ENCODE measurements at regions not wholly inside any gene's neighbourhood (a gene's known extent, or its start where the extent isn't known, plus 50 kb on each side); places are given as distances from the start of the nearest gene placed in this dataset.

- H3K9me2 ChIP-seq (replicated peaks; ENCODE audit: insufficient read depth, low read length): no peaks in the 10 kb centered on the region
- no peaks in the 10 kb centered on the region for H3K27me3 ChIP-seq (ENCODE audit: low read length)
- no peaks in the 10 kb centered on the region for H3K79me2 ChIP-seq (ENCODE audit: low read length)
- H3K4me1 ChIP-seq (ENCODE audit: low read length): no peaks in the 10 kb centered on the region
- H3K4me3 ChIP-seq (ENCODE audit: low read length): no peak overlapping the region
- H3K36me3 ChIP-seq (ENCODE audit: insufficient read depth, low read length): no peaks in the 10 kb centered on the region
- H3K9ac ChIP-seq (ENCODE audit: low read length): no peak overlapping the region
- H2AFZ ChIP-seq (ENCODE audit: low read length): no peak overlapping the region
- H3K27ac ChIP-seq (ENCODE audit: low read length): no peak overlapping the region
- no peak overlapping the region for H3K4me2 ChIP-seq (ENCODE audit: low read depth, low read length, poor library complexity, severe bottlenecking)
- H3K9me3 ChIP-seq (ENCODE audit: low read length): no peaks in the 10 kb centered on the region; the same call in 1 of the 2 replicates
- H4K20me1 ChIP-seq (ENCODE audit: insufficient read depth, low read depth, low read length): no peaks in the 10 kb centered on the region
- DNase-seq: no peak
Measured at GRCh38 chr5:18970000-18970399, 1018.0 kb downstream of the CDH18 start.

- no peak overlapping the region for H2AFZ ChIP-seq (ENCODE audit: low read length)
- no peak overlapping the region for H3K4me3 ChIP-seq (ENCODE audit: low read length)
- H3K4me1 ChIP-seq (ENCODE audit: low read length): no peaks in the 10 kb centered on the region
- DNase-seq: no peak
- no peaks in the 10 kb centered on the region for H4K20me1 ChIP-seq (ENCODE audit: insufficient read depth, low read depth, low read length)
- no peaks in the 10 kb centered on the region for H3K79me2 ChIP-seq (ENCODE audit: low read length)
- no peak overlapping the region for H3K4me2 ChIP-seq (ENCODE audit: low read depth, low read length, poor library complexity, severe bottlenecking)
- H3K9ac ChIP-seq (ENCODE audit: low read length): no peak overlapping the region
- no peak overlapping the region for H3K27ac ChIP-seq (ENCODE audit: low read length)
- H3K9me2 ChIP-seq (replicated peaks; ENCODE audit: insufficient read depth, low read length): no peaks in the 10 kb centered on the region
- no peaks in the 10 kb centered on the region for H3K36me3 ChIP-seq (ENCODE audit: insufficient read depth, low read length)
- H3K9me3 ChIP-seq (ENCODE audit: low read length): no peaks in the 10 kb centered on the region
- no peaks in the 10 kb centered on the region for H3K27me3 ChIP-seq (ENCODE audit: low read length)
Measured at GRCh38 chr5:18972177-18972576, 1015.8 kb downstream of the CDH18 start.

GRCh38 chr5:18975624-18976023, 1012.4 kb downstream of the CDH18 start:
- peaks cover 4% of the 10 kb centered on the region; the same call in 1 of the 2 replicates for H3K9me3 ChIP-seq (ENCODE audit: low read length)
- no peak overlapping the region for H2AFZ ChIP-seq (ENCODE audit: low read length)
- no peaks in the 10 kb centered on the region for H3K79me2 ChIP-seq (ENCODE audit: low read length)
- no peaks in the 10 kb centered on the region for H3K27me3 ChIP-seq (ENCODE audit: low read length)
- no peak for DNase-seq
- no peaks in the 10 kb centered on the region for H3K9me2 ChIP-seq (replicated peaks; ENCODE audit: insufficient read depth, low read length)
- no peak overlapping the region for H3K9ac ChIP-seq (ENCODE audit: low read length)
- H3K36me3 ChIP-seq (ENCODE audit: insufficient read depth, low read length): no peaks in the 10 kb centered on the region
- H4K20me1 ChIP-seq (ENCODE audit: insufficient read depth, low read depth, low read length): no peaks in the 10 kb centered on the region
- H3K27ac ChIP-seq (ENCODE audit: low read length): no peak overlapping the region
- no peak overlapping the region for H3K4me3 ChIP-seq (ENCODE audit: low read length)
- no peak overlapping the region for H3K4me2 ChIP-seq (ENCODE audit: low read depth, low read length, poor library complexity, severe bottlenecking)
- no peaks in the 10 kb centered on the region for H3K4me1 ChIP-seq (ENCODE audit: low read length)

- H3K9me2 ChIP-seq (replicated peaks; ENCODE audit: insufficient read depth, low read length): no peaks in the 10 kb centered on the region
Measured at GRCh38 chr5:18977880-18978279, 1010.1 kb downstream of the CDH18 start.

GRCh38 chr5:18984559-18985080, 1003.4 kb downstream of the CDH18 start:
- Histone ChIP-seq H3K9me3 (ENCODE audit: low read length) (peaks cover 4% of the 10 kb centered on the region; the same call in 1 of the 2 replicates), H3K4me3 (ENCODE audit: low read length) (no peak overlapping the region), H3K27ac (ENCODE audit: low read length) (no peak overlapping the region), H3K4me2 (ENCODE audit: low read depth, low read length, poor library complexity, severe bottlenecking) (no peak overlapping the region), H3K9me2 (replicated peaks; ENCODE audit: insufficient read depth, low read length) (no peaks in the 10 kb centered on the region), H3K36me3 (ENCODE audit: insufficient read depth, low read length) (no peaks in the 10 kb centered on the region), H3K4me1 (ENCODE audit: low read length) (no peaks in the 10 kb centered on the region), H3K79me2 (ENCODE audit: low read length) (no peaks in the 10 kb centered on the region), H2AFZ (ENCODE audit: low read length) (no peak overlapping the region), H3K27me3 (ENCODE audit: low read length) (no peaks in the 10 kb centered on the region), H3K9ac (ENCODE audit: low read length) (no peak overlapping the region), H4K20me1 (ENCODE audit: insufficient read depth, low read depth, low read length) (no peaks in the 10 kb centered on the region)
- no peak for DNase-seq

More at GRCh38 chr5:18977880-18978279, 1010.1 kb downstream of the CDH18 start:
- Histone ChIP-seq H3K4me2 (ENCODE audit: low read depth, low read length, poor library complexity, severe bottlenecking) (no peak overlapping the region), H3K27me3 (ENCODE audit: low read length) (no peaks in the 10 kb centered on the region), H4K20me1 (ENCODE audit: insufficient read depth, low read depth, low read length) (no peaks in the 10 kb centered on the region), H2AFZ (ENCODE audit: low read length) (no peak overlapping the region), H3K9ac (ENCODE audit: low read length) (no peak overlapping the region), H3K79me2 (ENCODE audit: low read length) (no peaks in the 10 kb centered on the region), H3K4me1 (ENCODE audit: low read length) (no peaks in the 10 kb centered on the region), H3K36me3 (ENCODE audit: insufficient read depth, low read length) (no peaks in the 10 kb centered on the region), H3K4me3 (ENCODE audit: low read length) (no peak overlapping the region), H3K27ac (ENCODE audit: low read length) (no peak overlapping the region), H3K9me3 (ENCODE audit: low read length) (peaks cover 4% of the 10 kb centered on the region; the same call in 1 of the 2 replicates)
- no peak for DNase-seq

GRCh38 chr5:18985171-18985758, 1002.7 kb downstream of the CDH18 start:
- Histone ChIP-seq H3K4me2 (ENCODE audit: low read depth, low read length, poor library complexity, severe bottlenecking) (no peak overlapping the region), H3K27ac (ENCODE audit: low read length) (no peak overlapping the region), H3K9me2 (replicated peaks; ENCODE audit: insufficient read depth, low read length) (no peaks in the 10 kb centered on the region), H3K4me3 (ENCODE audit: low read length) (no peak overlapping the region), H3K27me3 (ENCODE audit: low read length) (no peaks in the 10 kb centered on the region), H3K9me3 (ENCODE audit: low read length) (peaks cover 3% of the 10 kb centered on the region; the same call in 1 of the 2 replicates), H4K20me1 (ENCODE audit: insufficient read depth, low read depth, low read length) (no peaks in the 10 kb centered on the region), H2AFZ (ENCODE audit: low read length) (no peak overlapping the region), H3K36me3 (ENCODE audit: insufficient read depth, low read length) (no peaks in the 10 kb centered on the region), H3K9ac (ENCODE audit: low read length) (no peak overlapping the region), H3K4me1 (ENCODE audit: low read length) (no peaks in the 10 kb centered on the region), H3K79me2 (ENCODE audit: low read length) (no peaks in the 10 kb centered on the region)
- no peak for DNase-seq

GRCh38 chr5:18987101-18987500, 1000.9 kb downstream of the CDH18 start:
- no peak overlapping the region for H2AFZ ChIP-seq (ENCODE audit: low read length)
- H3K9ac ChIP-seq (ENCODE audit: low read length): no peak overlapping the region
- no peaks in the 10 kb centered on the region for H3K36me3 ChIP-seq (ENCODE audit: insufficient read depth, low read length)
- peaks cover 4% of the 10 kb centered on the region; the same call in 1 of the 2 replicates for H3K9me3 ChIP-seq (ENCODE audit: low read length)
- H3K4me1 ChIP-seq (ENCODE audit: low read length): no peaks in the 10 kb centered on the region
- no peaks in the 10 kb centered on the region for H4K20me1 ChIP-seq (ENCODE audit: insufficient read depth, low read depth, low read length)
- H3K9me2 ChIP-seq (replicated peaks; ENCODE audit: insufficient read depth, low read length): no peaks in the 10 kb centered on the region
- no peaks in the 10 kb centered on the region for H3K27me3 ChIP-seq (ENCODE audit: low read length)
- H3K79me2 ChIP-seq (ENCODE audit: low read length): no peaks in the 10 kb centered on the region
- H3K27ac ChIP-seq (ENCODE audit: low read length): no peak overlapping the region
- no peak overlapping the region for H3K4me2 ChIP-seq (ENCODE audit: low read depth, low read length, poor library complexity, severe bottlenecking)
- DNase-seq: no peak
- no peak overlapping the region for H3K4me3 ChIP-seq (ENCODE audit: low read length)

GRCh38 chr5:18990852-18991251, 997.1 kb downstream of the CDH18 start:
- H3K4me1 ChIP-seq (ENCODE audit: low read length): no peaks in the 10 kb centered on the region

More at GRCh38 chr5:18990852-18991251, 997.1 kb downstream of the CDH18 start:
- no peaks in the 10 kb centered on the region for H3K27me3 ChIP-seq (ENCODE audit: low read length)
- no peaks in the 10 kb centered on the region for H4K20me1 ChIP-seq (ENCODE audit: insufficient read depth, low read depth, low read length)
- H2AFZ ChIP-seq (ENCODE audit: low read length): no peak overlapping the region
- no peak overlapping the region for H3K4me3 ChIP-seq (ENCODE audit: low read length)
- no peaks in the 10 kb centered on the region for H3K36me3 ChIP-seq (ENCODE audit: insufficient read depth, low read length)
- H3K79me2 ChIP-seq (ENCODE audit: low read length): no peaks in the 10 kb centered on the region
- H3K27ac ChIP-seq (ENCODE audit: low read length): no peak overlapping the region
- H3K9me3 ChIP-seq (ENCODE audit: low read length): peaks cover 4% of the 10 kb centered on the region; the same call in 1 of the 2 replicates
- H3K4me2 ChIP-seq (ENCODE audit: low read depth, low read length, poor library complexity, severe bottlenecking): no peak overlapping the region
- H3K9me2 ChIP-seq (replicated peaks; ENCODE audit: insufficient read depth, low read length): no peaks in the 10 kb centered on the region
- H3K9ac ChIP-seq (ENCODE audit: low read length): no peak overlapping the region
- no peak for DNase-seq

All from Karpas-422 (cell line).